Chondrocyte (in vitro differentiated cells): ENCODE measurements at regions not wholly inside any gene's neighbourhood (a gene's known extent, or its start where the extent isn't known, plus 50 kb on each side); places are given as distances from the start of the nearest gene placed in this dataset.
"Not testable (repeated sequence)": the region's sequence is repeated elsewhere in the genome, so short reads cannot be mapped to it uniquely, and the experiment has no call there.

ENCODE experiments used
- DNase-seq: peaks from one replicate; pipeline ENCODE4 v3.0.0; 2021; ENCODE audit warnings: mixed read lengths, low spot score
- H3K27ac Mint-ChIP-seq: one replicate; pipeline ENCODE4 v1.8.0; 2021; ENCODE audit warnings: mild to moderate bottlenecking, moderate library complexity, mixed read lengths; ENCODE audit not compliant: unreplicated experiment
- H3K27me3 Mint-ChIP-seq: 2 replicates; pipeline ENCODE4 v1.8.0; 2021; ENCODE audit warnings: low read depth, mixed read lengths
- H3K36me3 Mint-ChIP-seq: 2 replicates; pipeline ENCODE4 v1.8.0; 2021; ENCODE audit warnings: low read depth, mixed read lengths
- H3K4me1 Mint-ChIP-seq: 2 replicates; pipeline ENCODE4 v1.8.0; 2021; ENCODE audit warnings: low read depth, mild to moderate bottlenecking, mixed read lengths
- H3K4me3 Mint-ChIP-seq: one replicate; pipeline ENCODE4 v1.8.0; 2021; ENCODE audit warnings: mild to moderate bottlenecking, moderate library complexity, mixed read lengths; ENCODE audit not compliant: unreplicated experiment
- H3K9me3 Mint-ChIP-seq: 2 replicates; pipeline ENCODE4 v1.8.0; 2021; ENCODE audit warnings: low read depth, mixed read lengths
- TF ChIP-seq, protein P1 (sequence below): fragments of 200-600 bp; sonication (generic); IDR thresholded peaks from 2 replicates; pipeline ENCODE4 v1.5.0; 2021; ENCODE audit warnings: antibody characterized with exemption, mild to moderate bottlenecking, moderate library complexity

DNA sequence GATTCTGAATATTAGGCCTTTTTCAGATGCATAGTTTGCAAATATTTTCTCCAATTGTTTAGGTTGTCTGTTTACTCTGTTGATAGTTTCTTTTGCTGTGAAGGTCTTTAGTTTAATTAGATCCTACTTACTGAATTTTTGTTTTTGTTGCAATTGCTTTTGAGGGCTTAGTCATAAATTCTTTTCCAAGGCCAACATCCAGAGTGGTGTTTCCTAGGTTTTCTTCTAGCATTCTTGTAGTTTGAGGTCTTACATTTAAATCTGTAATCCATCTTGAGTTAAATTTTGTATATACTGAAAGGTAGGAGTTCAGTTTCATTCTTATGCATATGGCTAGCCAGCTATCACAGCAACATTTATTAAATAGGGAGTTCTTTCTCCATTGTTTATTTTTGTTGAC, 404.8 kb downstream of the LNPK start:
- DNase-seq = no peak
- H3K36me3 Mint-ChIP-seq = no peaks in the 10 kb centered on the region
- peaks cover 30% of the 10 kb centered on the region for H3K4me1 Mint-ChIP-seq
- no peak overlapping the region for H3K4me3 Mint-ChIP-seq
- H3K27me3 Mint-ChIP-seq = no peaks in the 10 kb centered on the region
- no peak overlapping the region for H3K27ac Mint-ChIP-seq
- no peaks in the 10 kb centered on the region for H3K9me3 Mint-ChIP-seq
- TF ChIP-seq, protein P1, sequence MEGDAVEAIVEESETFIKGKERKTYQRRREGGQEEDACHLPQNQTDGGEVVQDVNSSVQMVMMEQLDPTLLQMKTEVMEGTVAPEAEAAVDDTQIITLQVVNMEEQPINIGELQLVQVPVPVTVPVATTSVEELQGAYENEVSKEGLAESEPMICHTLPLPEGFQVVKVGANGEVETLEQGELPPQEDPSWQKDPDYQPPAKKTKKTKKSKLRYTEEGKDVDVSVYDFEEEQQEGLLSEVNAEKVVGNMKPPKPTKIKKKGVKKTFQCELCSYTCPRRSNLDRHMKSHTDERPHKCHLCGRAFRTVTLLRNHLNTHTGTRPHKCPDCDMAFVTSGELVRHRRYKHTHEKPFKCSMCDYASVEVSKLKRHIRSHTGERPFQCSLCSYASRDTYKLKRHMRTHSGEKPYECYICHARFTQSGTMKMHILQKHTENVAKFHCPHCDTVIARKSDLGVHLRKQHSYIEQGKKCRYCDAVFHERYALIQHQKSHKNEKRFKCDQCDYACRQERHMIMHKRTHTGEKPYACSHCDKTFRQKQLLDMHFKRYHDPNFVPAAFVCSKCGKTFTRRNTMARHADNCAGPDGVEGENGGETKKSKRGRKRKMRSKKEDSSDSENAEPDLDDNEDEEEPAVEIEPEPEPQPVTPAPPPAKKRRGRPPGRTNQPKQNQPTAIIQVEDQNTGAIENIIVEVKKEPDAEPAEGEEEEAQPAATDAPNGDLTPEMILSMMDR = no peak

- Mint-ChIP-seq H3K4me1 (peaks cover 19% of the 10 kb centered on the region), H3K4me3 (no peak overlapping the region), H3K36me3 (no peaks in the 10 kb centered on the region), H3K27me3 (no peaks in the 10 kb centered on the region), H3K9me3 (peaks cover 5% of the 10 kb centered on the region), H3K27ac (no peak overlapping the region)
- no peak for DNase-seq
- TF ChIP-seq, protein P1 = no peak
Observed at GRCh38 chr2:175595139-175595538, 406.9 kb downstream of the LNPK start.

- DNase-seq, H3K9me3 Mint-ChIP-seq, H3K36me3 Mint-ChIP-seq, H3K27me3 Mint-ChIP-seq: not testable (repeated sequence)
- Mint-ChIP-seq H3K4me3 (peak overlapping the region; percentile 93), H3K27ac (peak overlapping the region; percentile 80), H3K4me1 (peaks cover 11% of the 10 kb centered on the region)
Observed at GRCh38 chr2:175593686-175594525, 408.2 kb downstream of the LNPK start.

DNA sequence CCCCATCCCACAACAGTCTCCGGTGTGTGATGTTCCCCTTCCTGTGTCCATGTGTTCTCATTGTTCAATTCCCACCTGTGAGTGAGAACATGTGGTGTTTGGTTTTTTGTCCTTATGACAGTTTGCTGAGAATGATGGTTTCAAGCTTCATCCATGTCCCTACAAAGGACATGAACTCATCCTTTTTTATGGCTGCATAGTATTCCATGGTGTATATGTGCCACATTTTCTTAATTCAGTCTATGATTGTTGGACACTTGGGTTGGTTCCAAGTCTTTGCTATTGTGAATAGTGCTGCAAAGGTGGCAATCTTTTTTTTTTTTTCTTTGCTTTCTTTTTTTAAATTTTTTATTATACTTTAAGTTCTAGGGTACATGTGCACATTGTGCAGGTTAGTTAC, 406.7 kb upstream of the ATP5MC3 start:
- not testable (repeated sequence) for DNase-seq, H3K27ac Mint-ChIP-seq, H3K27me3 Mint-ChIP-seq, H3K4me3 Mint-ChIP-seq, H3K36me3 Mint-ChIP-seq, H3K9me3 Mint-ChIP-seq, H3K4me1 Mint-ChIP-seq

GRCh38 chr2:175585496-175585895, 404.0 kb upstream of the ATP5MC3 start:
- Mint-ChIP-seq H3K9me3 (peaks cover 5% of the 10 kb centered on the region), H3K27ac (no peak overlapping the region), H3K4me1 (no peaks in the 10 kb centered on the region), H3K36me3 (no peaks in the 10 kb centered on the region), H3K27me3 (no peaks in the 10 kb centered on the region), H3K4me3 (no peak overlapping the region)
- TF ChIP-seq, protein P1 = no peak
- no peak for DNase-seq

- Mint-ChIP-seq H3K4me1 (no peaks in the 10 kb centered on the region), H3K27me3 (no peaks in the 10 kb centered on the region), H3K9me3 (peaks cover 3% of the 10 kb centered on the region), H3K27ac (no peak overlapping the region), H3K36me3 (no peaks in the 10 kb centered on the region), H3K4me3 (no peak overlapping the region)
- DNase-seq = no peak
- TF ChIP-seq, protein P1 = no peak
Observed at GRCh38 chr2:175580652-175581051, 399.1 kb upstream of the ATP5MC3 start.
